G401.6 (cell line): ENCODE measurements at regions not wholly inside any gene's neighbourhood (a gene's known extent, or its start where the extent isn't known, plus 50 kb on each side); places are given as distances from the start of the nearest gene placed in this dataset.
"Not testable (repeated sequence)": the region's sequence is repeated elsewhere in the genome, so short reads cannot be mapped to it uniquely, and the experiment has no call there.

Experiments
- FAIRE-seq: peaks from 2 replicates; lab custom pipeline; 2012; peaks lifted over from hg19 to GRCh38; lab: Jason Lieb, UNC

DNA sequence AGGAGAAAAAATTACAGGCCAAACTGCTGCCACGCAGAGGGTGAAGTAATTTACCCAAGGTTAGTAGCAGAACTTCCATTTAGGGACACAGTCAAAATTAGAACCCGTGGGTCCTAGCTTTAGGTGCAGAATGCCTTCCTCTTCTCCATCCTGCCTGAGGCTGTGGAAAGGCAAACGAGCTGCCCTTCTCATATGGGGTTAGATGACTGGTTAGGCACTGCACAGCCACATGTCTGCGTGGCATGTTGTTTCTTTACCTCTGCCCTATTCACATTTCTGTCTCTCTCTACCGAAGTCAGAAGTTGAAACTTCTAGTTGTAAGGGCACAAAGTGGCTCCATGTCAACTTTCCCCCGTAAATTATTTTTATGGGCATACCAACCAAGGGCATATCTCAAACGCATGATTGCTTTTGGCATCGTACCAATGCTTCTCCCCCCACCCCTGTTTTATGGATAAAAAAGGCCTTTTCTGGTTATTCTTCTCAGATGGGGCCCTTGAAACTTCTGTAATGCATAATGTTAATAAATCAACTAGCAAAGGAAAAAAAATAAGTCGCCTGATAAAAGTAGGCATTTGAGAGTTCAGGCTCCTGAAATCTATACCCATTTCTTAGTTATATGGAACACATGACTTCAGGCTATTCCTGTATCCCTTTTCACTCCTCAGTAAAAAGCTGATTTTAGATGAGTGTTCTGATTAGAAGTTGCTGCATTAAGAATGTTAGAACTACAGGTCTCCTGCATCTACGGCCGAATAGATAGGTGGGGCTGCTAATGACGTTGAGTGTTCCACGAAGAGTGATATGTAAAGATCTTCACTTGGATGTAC lies 139.6 kb upstream of the NRIP1 start:
- FAIRE-seq: no peak

- no peak for FAIRE-seq
Observed at GRCh38 chr21:15204970-15205286, 140.1 kb upstream of the NRIP1 start.

DNA sequence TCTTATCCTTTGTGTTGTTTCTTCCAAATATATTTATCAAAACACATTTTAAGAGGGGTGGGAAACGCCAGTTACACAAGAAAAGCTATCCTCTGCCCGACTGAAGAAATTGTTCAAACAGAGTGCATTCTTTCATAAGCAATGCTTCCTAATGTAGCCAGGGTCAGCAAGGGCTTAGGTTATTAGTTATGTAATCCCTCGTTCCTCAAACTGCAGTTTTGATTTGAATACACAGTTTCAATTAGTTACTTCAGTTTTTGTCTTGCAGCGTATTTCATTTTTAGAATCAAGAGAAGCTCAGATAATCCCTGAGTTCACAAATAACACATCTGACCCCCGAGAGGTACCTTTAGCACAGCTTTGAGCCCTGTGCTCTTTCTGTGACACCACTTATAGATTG lies 141.7 kb upstream of the NRIP1 start:
- no peak for FAIRE-seq

DNA sequence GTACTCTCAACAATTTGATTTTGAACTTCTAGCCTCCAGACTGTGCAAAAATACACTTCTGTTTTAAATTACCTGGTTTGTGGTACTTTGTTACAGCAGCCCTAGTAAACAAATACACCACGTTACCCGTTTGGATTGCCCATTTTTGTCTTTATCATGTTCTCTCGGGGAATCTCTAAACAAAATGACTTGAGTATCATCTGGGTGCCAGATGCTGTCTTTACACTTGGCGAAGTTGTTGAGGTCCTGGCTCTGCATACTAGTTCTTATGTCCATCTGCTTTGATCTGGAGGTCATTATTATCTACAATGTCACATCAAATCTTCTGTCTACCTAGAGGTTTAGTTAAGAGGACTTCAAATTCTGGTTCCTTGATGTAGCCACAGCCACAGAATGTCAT lies 142.4 kb upstream of the NRIP1 start:
- no peak for FAIRE-seq

GRCh38 chr21:15207635-15208370 lies 143.0 kb upstream of the NRIP1 start:
- FAIRE-seq: no peak

DNA sequence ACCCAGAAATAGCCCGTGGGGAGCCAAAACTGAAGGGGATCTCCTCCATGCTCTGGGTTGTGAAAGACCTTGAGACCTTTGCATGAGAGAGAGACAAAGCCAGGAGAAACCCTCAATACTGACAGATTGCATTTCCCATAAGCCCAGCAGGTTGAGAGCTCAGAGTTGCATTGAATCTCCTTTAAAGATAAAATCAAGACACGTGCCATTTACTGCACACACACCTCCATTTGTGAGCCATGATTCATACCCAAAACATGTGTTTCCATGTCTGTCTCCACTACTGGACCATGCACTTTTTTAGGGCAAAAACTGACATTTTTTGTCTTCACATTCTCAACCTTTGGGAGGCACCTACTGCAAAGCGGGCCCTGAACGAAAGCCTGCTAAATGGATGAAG lies 144.0 kb upstream of the NRIP1 start:
- no peak for FAIRE-seq

DNA sequence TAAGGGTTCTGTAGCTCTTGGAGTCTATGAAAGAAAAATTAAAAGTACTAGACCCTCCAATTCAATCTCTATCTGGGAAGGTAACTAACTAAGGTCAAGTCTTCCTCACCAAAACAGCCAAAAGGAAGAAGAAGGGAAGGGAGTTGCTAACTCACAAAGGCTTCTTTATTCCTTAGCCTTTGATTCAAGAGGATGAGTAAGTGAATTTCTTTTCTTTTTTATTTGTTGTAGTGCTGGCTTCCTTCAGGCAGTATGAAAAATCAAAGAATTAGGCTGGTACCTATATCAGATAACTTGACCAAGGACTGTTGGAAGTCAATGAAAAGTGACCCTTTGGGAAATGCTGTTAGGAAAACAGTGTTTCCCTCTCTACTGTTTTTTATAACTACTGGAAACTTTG lies 144.4 kb upstream of the NRIP1 start:
- no peak for FAIRE-seq

DNA sequence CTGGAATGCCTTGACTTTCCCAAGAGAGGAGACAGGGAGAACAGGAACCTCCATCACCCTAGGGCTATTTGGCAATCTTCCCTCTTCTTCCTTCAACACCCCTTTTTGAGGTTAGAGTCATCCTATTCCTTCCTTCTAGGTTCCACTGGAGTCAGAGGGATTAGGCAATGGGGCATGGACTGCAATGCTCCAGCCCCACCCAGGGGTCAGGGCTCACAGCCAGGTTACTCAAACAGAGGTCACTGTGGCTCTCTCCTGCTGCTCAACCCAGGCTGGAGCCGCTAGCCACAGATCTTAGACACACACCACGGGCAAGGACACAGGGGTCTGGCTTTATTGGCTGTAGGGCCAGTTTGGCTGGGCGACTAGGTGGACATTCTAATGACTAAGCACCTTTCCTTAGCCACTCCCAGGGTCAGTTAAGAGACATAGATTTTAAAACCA lies 145.5 kb upstream of the NRIP1 start:
- FAIRE-seq: no peak

- FAIRE-seq: no peak
Observed at GRCh38 chr21:15211491-15212133, 146.8 kb upstream of the NRIP1 start.

DNA sequence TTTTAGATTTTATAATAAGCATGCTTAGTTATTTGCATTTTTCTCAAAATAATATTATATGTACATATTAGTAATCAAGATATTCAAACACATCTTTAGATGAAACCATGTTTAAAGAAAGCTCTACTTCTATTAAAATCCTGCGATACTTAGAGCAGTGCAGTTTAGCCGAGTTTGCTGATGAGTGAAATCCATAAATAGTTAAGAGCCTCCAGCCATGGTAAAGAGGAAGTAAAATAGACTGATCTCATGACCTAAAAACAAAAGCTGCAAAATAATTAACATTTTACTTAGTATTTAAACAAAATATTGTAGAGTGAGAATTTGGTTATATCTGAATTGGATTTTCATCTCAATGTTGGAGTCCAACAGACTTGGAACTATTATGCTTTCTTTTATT lies 147.4 kb upstream of the NRIP1 start:
- FAIRE-seq: no peak

DNA sequence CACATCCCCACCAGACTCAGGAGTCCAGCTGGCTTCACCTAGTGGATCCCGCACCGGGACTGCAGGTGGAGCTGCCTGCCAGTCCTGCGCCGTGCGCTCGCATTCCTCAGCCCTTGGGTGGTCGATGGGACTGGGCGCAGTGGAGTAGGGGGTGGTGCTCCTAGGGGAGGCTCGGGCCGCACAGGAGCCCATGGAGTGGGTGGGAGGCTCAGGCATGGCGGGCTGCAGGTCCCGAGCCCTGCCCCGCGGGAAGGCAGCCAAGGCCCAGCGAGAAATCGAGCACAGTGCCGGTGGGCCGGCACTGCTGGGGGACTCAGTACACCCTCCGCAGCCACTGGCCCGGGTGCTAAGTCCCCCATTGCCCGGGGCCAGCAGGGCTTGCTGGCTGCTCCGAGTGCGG lies 153.7 kb upstream of the NRIP1 start:
- FAIRE-seq: not testable (repeated sequence)

GRCh38 chr21:15219039-15219438 lies 154.2 kb upstream of the NRIP1 start:
- no peak for FAIRE-seq

DNA sequence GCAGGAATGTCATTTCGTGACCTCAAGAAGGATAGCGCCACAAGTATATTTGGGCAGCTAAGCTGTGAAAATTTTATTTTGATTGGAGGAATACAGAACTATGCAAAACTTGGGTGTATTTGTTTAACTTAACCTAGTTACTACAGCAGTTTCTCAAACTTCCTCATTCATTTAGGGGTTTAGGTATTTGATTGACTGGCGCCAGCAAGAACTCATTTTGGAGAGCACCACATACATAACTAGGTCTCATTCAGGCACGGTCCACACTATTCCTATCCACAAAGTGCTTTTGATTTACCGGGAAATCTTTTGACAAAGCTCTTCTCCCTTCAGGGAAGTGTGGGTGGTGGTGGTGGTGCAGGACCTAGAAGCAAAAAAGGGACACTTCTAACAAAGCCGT lies 155.1 kb upstream of the NRIP1 start:
- FAIRE-seq: no peak

GRCh38 chr21:15221799-15222386 lies 157.1 kb upstream of the NRIP1 start:
- no peak for FAIRE-seq

- no peak for FAIRE-seq
Observed at GRCh38 chr21:15222707-15223106, 157.9 kb upstream of the NRIP1 start.

- FAIRE-seq: no peak
Observed at GRCh38 chr21:15224346-15225086, 159.7 kb upstream of the NRIP1 start.

GRCh38 chr21:15227919-15228318 lies 163.1 kb upstream of the NRIP1 start:
- no peak for FAIRE-seq

- FAIRE-seq: no peak
Observed at GRCh38 chr21:15229390-15229789, 164.6 kb upstream of the NRIP1 start.

- FAIRE-seq: no peak
Observed at GRCh38 chr21:15233611-15234010, 168.8 kb upstream of the NRIP1 start.

DNA sequence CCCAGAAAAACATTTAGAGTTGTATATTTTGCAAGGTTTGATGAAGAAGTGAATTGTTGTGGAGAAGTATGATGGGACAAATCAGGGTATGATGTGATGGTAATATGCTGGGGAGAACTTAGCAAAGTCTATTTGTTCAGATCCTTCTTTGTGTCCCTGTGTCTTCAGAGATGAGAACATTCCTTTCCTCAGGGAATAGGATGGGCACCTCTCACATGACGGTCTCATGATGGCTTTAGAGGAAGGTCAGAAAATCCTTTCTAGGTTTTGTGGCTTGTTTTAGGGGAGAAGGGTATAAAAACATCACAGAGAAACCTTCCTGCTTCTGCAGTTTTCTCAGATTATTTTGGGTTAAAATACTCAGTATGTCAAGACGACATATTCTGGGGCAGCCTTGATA lies 171.3 kb upstream of the NRIP1 start:
- no peak for FAIRE-seq

- FAIRE-seq: no peak
Observed at GRCh38 chr21:15240848-15241247, 176.0 kb upstream of the NRIP1 start.

- FAIRE-seq: no peak
Observed at GRCh38 chr21:15241997-15242736, 177.4 kb upstream of the NRIP1 start.
